HEK293 (cell line): ENCODE measurements at regions not wholly inside any gene's neighbourhood (a gene's known extent, or its start where the extent isn't known, plus 50 kb on each side); places are given as distances from the start of the nearest gene placed in this dataset.
"Not testable (repeated sequence)": the region's sequence is repeated elsewhere in the genome, so short reads cannot be mapped to it uniquely, and the experiment has no call there.

Experiments
- CTCF ChIA-PET: fragments of 350-600 bp; formaldehyde crosslinking; extraction: SDS; loops from one replicate; lab custom pipeline; 2021; ENCODE audit warnings: antibody characterized with exemption; lab: Yijun Ruan, JAX
- POLR2A ChIA-PET: fragments of 300-600 bp; formaldehyde crosslinking; extraction: SDS; loops from one replicate; lab custom pipeline; 2020; ENCODE audit warnings: antibody characterized with exemption, inconsistent platforms; lab: Yijun Ruan, JAX
- H3K27ac ChIP-seq: fragments of 200-500 bp; sonication (Bioruptor generic); 2 replicates; pipeline ENCODE4 v1.5.1; 2014; ENCODE audit warnings: low read depth, low read length, control low read depth, inconsistent platforms; ENCODE audit errors: extremely low read depth
- H3K36me3 ChIP-seq, 2 experiments: fragments of 200-500 bp in 1 of 2; sonication (Bioruptor generic) in 1 of 2; 1 replicate in 1 of 2; 2 replicates in 1 of 2; pipeline ENCODE4 v1.5.1; 2014 to 2017; ENCODE audit warnings: inconsistent platforms in 2 of 2, low read length in 2 of 2; ENCODE audit not compliant: control insufficient read depth in 2 of 2, insufficient read depth in 1 of 2
- H3K4me1 ChIP-seq: fragments of 200-500 bp; sonication (Bioruptor generic); 2 replicates; pipeline ENCODE4 v1.5.1; 2014; ENCODE audit warnings: mild to moderate bottlenecking, low read length, inconsistent platforms; ENCODE audit not compliant: control insufficient read depth, insufficient read depth
- H3K4me3 ChIP-seq: 2 replicates; pipeline ENCODE4 v1.5.1; 2011; ENCODE audit warnings: low read depth, mild to moderate bottlenecking, control low read depth, low read length, moderate library complexity
- H3K9me3 ChIP-seq: fragments of 200-500 bp; sonication (Bioruptor generic); 2 replicates; pipeline ENCODE4 v1.5.1; 2014; ENCODE audit warnings: low read depth, low read length, inconsistent platforms; ENCODE audit not compliant: control insufficient read depth, insufficient read depth
- GFI1B ChIP-seq: fragments of 450-650 bp; formaldehyde crosslinking; IDR thresholded peaks from 2 replicates; pipeline ENCODE4 v1.5.1; 2016; ENCODE audit warnings: missing biosample characterization, missing genetic modification characterization
- IKZF3 ChIP-seq: fragments of 450-650 bp; IDR thresholded peaks from 2 replicates; pipeline ENCODE4 v1.5.0; 2018; ENCODE audit warnings: missing biosample characterization, mild to moderate bottlenecking, missing genetic modification characterization, moderate library complexity
- KLF16 ChIP-seq: fragments of 450-650 bp; formaldehyde crosslinking; IDR thresholded peaks from 2 replicates; pipeline ENCODE4 v1.5.1; 2017; ENCODE audit warnings: missing biosample characterization, missing genetic modification characterization
- MYNN ChIP-seq: fragments of 450-650 bp; formaldehyde crosslinking; IDR thresholded peaks from 2 replicates; pipeline ENCODE4 v1.5.1; 2016; ENCODE audit warnings: missing biosample characterization, missing genetic modification characterization, borderline replicate concordance
- ZFP37 ChIP-seq: fragments of 450-650 bp; formaldehyde crosslinking; IDR thresholded peaks from 2 replicates; pipeline ENCODE4 v1.5.1; 2016; ENCODE audit warnings: missing biosample characterization, missing genetic modification characterization
- ZNF133 ChIP-seq: fragments of 450-650 bp; formaldehyde crosslinking; IDR thresholded peaks from 2 replicates; pipeline ENCODE4 v1.5.1; 2016; ENCODE audit warnings: missing biosample characterization, missing genetic modification characterization
- ZNF174 ChIP-seq: fragments of 450-650 bp; formaldehyde crosslinking; IDR thresholded peaks from 2 replicates; pipeline ENCODE4 v1.5.0; 2017; ENCODE audit warnings: missing biosample characterization, mild to moderate bottlenecking, missing genetic modification characterization
- ZNF19 ChIP-seq: fragments of 450-650 bp; formaldehyde crosslinking; IDR thresholded peaks from 2 replicates; pipeline ENCODE4; 2016; ENCODE audit warnings: missing biosample characterization, missing genetic modification characterization, low read depth
- ZNF23 ChIP-seq: fragments of 450-650 bp; formaldehyde crosslinking; IDR thresholded peaks from 2 replicates; pipeline ENCODE4 v1.5.1; 2016; ENCODE audit warnings: missing biosample characterization, missing genetic modification characterization, borderline replicate concordance
- ZNF248 ChIP-seq: fragments of 450-650 bp; formaldehyde crosslinking; IDR thresholded peaks from 2 replicates; pipeline ENCODE4 v1.5.1; 2017; ENCODE audit warnings: missing biosample characterization, missing genetic modification characterization
- ZNF266 ChIP-seq: fragments of 450-650 bp; formaldehyde crosslinking; IDR thresholded peaks from 2 replicates; pipeline ENCODE4 v1.5.1; 2016; ENCODE audit warnings: missing biosample characterization, missing genetic modification characterization, low read depth
- ZNF350 ChIP-seq: fragments of 450-650 bp; formaldehyde crosslinking; IDR thresholded peaks from 2 replicates; pipeline ENCODE4 v1.5.0; 2017; ENCODE audit warnings: missing biosample characterization, mild to moderate bottlenecking, missing genetic modification characterization
- ZNF426 ChIP-seq: fragments of 450-650 bp; formaldehyde crosslinking; IDR thresholded peaks from 2 replicates; pipeline ENCODE4 v1.5.1; 2017; ENCODE audit warnings: missing biosample characterization, missing genetic modification characterization, mild to moderate bottlenecking, inconsistent platforms, moderate library complexity
- ZNF660 ChIP-seq: fragments of 450-650 bp; IDR thresholded peaks from 2 replicates; pipeline ENCODE4 v1.5.1; 2018; ENCODE audit warnings: missing biosample characterization, mild to moderate bottlenecking, missing genetic modification characterization
- ZNF843 ChIP-seq: fragments of 450-650 bp; formaldehyde crosslinking; IDR thresholded peaks from 2 replicates; pipeline ENCODE4 v1.5.1; 2016; ENCODE audit warnings: missing biosample characterization, missing genetic modification characterization
- TF ChIP-seq, protein P1 (sequence below): IDR thresholded peaks from 2 replicates; pipeline ENCODE4 v1.6.1; 2011; ENCODE audit warnings: mild to moderate bottlenecking, low read depth, low read length, borderline replicate concordance
- TF ChIP-seq, protein P2 (sequence below): fragments of 450-650 bp; formaldehyde crosslinking; IDR thresholded peaks from 2 replicates; pipeline ENCODE4 v1.5.1; 2016; ENCODE audit warnings: missing biosample characterization, missing genetic modification characterization
- TF ChIP-seq, protein P3 (sequence below): fragments of 450-650 bp; formaldehyde crosslinking; conservative IDR thresholded peaks from 2 replicates; pipeline ENCODE4 v1.5.1; 2016; ENCODE audit warnings: low read depth, missing biosample characterization, missing genetic modification characterization
- TF ChIP-seq, protein P4 (sequence below): sonication (generic); formaldehyde crosslinking; IDR thresholded peaks from 2 replicates; pipeline ENCODE4 v1.8.1; 2022; ENCODE audit warnings: mild to moderate bottlenecking, moderate library complexity, missing genetic modification reagents
- TF ChIP-seq, protein P5 (sequence below): fragments of 450-650 bp; formaldehyde crosslinking; IDR thresholded peaks from 2 replicates; pipeline ENCODE4 v1.5.1; 2016; ENCODE audit warnings: missing biosample characterization, missing genetic modification characterization

DNA sequence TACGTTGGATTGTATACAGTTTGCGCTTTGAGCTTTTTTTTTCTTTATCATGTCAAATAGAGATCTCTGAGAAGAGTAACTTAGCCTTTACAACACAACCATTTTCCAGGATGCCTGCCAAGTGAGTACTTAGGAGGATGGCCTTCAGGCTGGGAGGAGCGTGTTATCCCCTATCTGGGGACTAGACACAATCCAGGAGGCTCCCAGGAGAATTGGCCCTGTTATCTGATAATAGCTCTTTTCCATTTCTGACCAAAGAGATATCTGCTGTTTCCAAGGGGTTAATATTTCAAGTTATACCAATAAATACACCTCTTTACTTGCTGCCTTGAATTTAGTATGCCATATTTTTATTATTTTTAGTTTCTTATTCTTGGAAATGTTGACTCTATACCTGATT, 169.5 kb upstream of the SMARCAD1 start:
- Histone ChIP-seq H3K27ac (no peak overlapping the region), H3K36me3 (no peaks in the 10 kb centered on the region), H3K9me3 (no peaks in the 10 kb centered on the region), H3K4me3 (no peak overlapping the region), H3K4me1 (no peaks in the 10 kb centered on the region)
- ChIA-PET POLR2A (interaction anchor here (0.5 kb wide), 1 partner anchor 25 kb away, joined by 3 read pairs; no protein-coding TSS in a partner anchor), CTCF (no interaction called here)
- TF ChIP-seq ZNF350 (tag by site-specific recombination) = no peak
- no peak for TF ChIP-seq KLF16
- no peak for TF ChIP-seq ZNF174
- TF ChIP-seq ZNF19 (tag by site-specific recombination) = no peak
- TF ChIP-seq, protein P1, sequence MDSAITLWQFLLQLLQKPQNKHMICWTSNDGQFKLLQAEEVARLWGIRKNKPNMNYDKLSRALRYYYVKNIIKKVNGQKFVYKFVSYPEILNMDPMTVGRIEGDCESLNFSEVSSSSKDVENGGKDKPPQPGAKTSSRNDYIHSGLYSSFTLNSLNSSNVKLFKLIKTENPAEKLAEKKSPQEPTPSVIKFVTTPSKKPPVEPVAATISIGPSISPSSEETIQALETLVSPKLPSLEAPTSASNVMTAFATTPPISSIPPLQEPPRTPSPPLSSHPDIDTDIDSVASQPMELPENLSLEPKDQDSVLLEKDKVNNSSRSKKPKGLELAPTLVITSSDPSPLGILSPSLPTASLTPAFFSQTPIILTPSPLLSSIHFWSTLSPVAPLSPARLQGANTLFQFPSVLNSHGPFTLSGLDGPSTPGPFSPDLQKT = no peak
- TF ChIP-seq, protein P2, sequence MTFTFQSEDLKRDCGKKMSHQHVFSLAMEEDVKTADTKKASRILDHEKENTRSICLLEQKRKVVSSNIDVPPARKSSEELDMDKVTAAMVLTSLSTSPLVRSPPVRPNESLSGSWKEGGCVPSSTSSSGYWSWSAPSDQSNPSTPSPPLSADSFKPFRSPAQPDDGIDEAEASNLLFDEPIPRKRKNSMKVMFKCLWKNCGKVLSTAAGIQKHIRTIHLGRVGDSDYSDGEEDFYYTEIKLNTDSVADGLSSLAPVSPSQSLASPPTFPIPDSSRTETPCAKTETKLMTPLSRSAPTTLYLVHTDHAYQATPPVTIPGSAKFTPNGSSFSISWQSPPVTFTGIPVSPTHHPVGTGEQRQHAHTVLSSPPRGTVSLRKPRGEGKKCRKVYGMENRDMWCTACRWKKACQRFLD (tag by site-specific recombination) = no peak
- TF ChIP-seq ZNF248 = no peak
- TF ChIP-seq IKZF3 (tag by site-specific recombination) = no peak
- no peak for TF ChIP-seq ZNF843 (tag by site-specific recombination)
- TF ChIP-seq ZNF133 (tag by site-specific recombination) = no peak
- no peak for TF ChIP-seq ZFP37 (tag by site-specific recombination)
- TF ChIP-seq MYNN (tag by site-specific recombination) = no peak

DNA sequence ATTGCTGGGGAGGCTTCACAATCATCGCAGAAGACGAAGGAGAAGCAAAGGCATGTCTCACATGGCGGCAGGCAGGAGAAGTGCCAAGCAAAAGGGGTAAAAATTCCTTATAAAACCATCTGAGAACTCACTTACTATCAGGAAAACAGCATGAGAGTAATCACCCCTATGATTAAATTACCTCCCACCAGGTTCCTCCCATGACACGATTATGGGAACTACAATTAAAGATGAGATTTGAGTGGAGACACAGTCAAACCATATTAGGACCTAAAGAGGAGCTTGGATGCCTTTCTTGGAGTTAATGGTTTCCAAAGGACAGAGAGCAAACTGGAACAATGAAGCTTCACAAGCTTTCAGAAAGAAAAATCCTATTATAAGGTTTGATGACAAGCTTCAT, 168.4 kb upstream of the SMARCAD1 start:
- H3K27ac ChIP-seq = no peak overlapping the region
- no peaks in the 10 kb centered on the region for H3K4me1 ChIP-seq
- POLR2A ChIA-PET = no interaction called here
- H3K36me3 ChIP-seq = no peaks in the 10 kb centered on the region
- H3K9me3 ChIP-seq = no peaks in the 10 kb centered on the region
- CTCF ChIA-PET = no interaction called here
- H3K4me3 ChIP-seq = no peak overlapping the region
- TF ChIP-seq, protein P3, sequence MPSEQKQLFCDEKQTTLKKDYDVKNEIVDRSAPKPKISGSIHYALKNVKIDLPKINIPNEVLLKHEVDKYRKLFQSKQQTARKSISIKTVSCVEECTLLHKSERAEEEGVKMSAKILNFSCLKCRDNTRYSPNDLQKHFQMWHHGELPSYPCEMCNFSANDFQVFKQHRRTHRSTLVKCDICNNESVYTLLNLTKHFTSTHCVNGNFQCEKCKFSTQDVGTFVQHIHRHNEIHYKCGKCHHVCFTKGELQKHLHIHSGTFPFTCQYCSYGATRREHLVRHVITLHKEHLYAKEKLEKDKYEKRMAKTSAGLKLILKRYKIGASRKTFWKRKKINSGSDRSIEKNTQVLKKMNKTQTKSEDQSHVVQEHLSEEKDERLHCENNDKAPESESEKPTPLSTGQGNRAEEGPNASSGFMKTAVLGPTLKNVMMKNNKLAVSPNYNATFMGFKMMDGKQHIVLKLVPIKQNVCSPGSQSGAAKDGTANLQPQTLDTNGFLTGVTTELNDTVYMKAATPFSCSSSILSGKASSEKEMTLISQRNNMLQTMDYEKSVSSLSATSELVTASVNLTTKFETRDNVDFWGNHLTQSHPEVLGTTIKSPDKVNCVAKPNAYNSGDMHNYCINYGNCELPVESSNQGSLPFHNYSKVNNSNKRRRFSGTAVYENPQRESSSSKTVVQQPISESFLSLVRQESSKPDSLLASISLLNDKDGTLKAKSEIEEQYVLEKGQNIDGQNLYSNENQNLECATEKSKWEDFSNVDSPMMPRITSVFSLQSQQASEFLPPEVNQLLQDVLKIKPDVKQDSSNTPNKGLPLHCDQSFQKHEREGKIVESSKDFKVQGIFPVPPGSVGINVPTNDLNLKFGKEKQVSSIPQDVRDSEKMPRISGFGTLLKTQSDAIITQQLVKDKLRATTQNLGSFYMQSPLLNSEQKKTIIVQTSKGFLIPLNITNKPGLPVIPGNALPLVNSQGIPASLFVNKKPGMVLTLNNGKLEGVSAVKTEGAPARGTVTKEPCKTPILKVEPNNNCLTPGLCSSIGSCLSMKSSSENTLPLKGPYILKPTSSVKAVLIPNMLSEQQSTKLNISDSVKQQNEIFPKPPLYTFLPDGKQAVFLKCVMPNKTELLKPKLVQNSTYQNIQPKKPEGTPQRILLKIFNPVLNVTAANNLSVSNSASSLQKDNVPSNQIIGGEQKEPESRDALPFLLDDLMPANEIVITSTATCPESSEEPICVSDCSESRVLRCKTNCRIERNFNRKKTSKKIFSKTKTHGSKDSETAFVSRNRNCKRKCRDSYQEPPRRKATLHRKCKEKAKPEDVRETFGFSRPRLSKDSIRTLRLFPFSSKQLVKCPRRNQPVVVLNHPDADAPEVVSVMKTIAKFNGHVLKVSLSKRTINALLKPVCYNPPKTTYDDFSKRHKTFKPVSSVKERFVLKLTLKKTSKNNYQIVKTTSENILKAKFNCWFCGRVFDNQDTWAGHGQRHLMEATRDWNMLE (tag by site-specific recombination) = no peak
- no peak for TF ChIP-seq ZNF426
- no peak for TF ChIP-seq ZFP37 (tag by site-specific recombination)
- no peak for TF ChIP-seq ZNF266 (tag by site-specific recombination)
- TF ChIP-seq, protein P4, sequence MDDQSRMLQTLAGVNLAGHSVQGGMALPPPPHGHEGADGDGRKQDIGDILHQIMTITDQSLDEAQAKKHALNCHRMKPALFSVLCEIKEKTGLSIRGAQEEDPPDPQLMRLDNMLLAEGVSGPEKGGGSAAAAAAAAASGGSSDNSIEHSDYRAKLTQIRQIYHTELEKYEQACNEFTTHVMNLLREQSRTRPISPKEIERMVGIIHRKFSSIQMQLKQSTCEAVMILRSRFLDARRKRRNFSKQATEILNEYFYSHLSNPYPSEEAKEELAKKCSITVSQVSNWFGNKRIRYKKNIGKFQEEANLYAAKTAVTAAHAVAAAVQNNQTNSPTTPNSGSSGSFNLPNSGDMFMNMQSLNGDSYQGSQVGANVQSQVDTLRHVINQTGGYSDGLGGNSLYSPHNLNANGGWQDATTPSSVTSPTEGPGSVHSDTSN (CRISPR knock-in tag) = no peak
- TF ChIP-seq GFI1B (tag by site-specific recombination) = no peak
- no peak for TF ChIP-seq ZNF843 (tag by site-specific recombination)
- no peak for TF ChIP-seq ZNF23 (tag by site-specific recombination)
- TF ChIP-seq, protein P5, sequence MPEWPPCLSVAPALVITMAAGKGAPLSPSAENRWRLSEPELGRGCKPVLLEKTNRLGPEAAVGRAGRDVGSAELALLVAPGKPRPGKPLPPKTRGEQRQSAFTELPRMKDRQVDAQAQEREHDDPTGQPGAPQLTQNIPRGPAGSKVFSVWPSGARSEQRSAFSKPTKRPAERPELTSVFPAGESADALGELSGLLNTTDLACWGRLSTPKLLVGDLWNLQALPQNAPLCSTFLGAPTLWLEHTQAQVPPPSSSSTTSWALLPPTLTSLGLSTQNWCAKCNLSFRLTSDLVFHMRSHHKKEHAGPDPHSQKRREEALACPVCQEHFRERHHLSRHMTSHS (tag by site-specific recombination) = no peak
- TF ChIP-seq ZNF660 (tag by site-specific recombination) = no peak

DNA sequence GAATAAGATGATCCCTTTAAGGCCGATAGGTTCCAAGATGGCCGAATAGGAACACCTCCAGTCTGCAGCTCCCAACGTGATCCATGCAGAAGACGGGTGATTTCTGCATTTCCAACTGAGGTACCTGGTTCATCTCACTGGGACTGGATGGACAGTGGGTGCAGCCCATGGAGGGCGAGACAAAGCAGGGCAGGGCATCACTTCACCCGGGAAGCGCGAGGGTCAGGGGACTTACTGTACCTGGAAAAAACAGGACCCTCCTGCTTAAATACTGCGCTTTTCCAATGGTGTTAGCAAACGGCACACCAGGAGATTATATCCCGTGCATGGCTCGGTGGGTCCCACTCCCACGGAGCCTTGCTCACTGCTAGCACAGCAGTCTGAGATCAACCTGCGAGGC, 163.2 kb upstream of the SMARCAD1 start:
- POLR2A ChIA-PET, H3K4me3 ChIP-seq, H3K9me3 ChIP-seq, H3K36me3 ChIP-seq, CTCF ChIA-PET, H3K27ac ChIP-seq, H3K4me1 ChIP-seq: not testable (repeated sequence)
